Loucy (cell line): ENCODE measurements at regions not wholly inside any gene's neighbourhood (a gene's known extent, or its start where the extent isn't known, plus 50 kb on each side); places are given as distances from the start of the nearest gene placed in this dataset.

ENCODE experiments used
- H2AFZ ChIP-seq: fragments of 200-600 bp; sonication (generic); 2 replicates; pipeline ENCODE4 v1.6.0; 2016; ENCODE audit warnings: antibody characterized with exemption, mild to moderate bottlenecking, low read length, moderate library complexity
- H3F3A ChIP-seq: fragments of 200-600 bp; 2 replicates; pipeline ENCODE4 v1.6.0; 2016; ENCODE audit warnings: antibody characterized with exemption, low read depth, mild to moderate bottlenecking
- H3K27me3 ChIP-seq: fragments of 200-600 bp; sonication (generic); 2 replicates; pipeline ENCODE4 v1.6.1; 2014; ENCODE audit warnings: low read length, mild to moderate bottlenecking; ENCODE audit not compliant: insufficient read depth, poor library complexity, severe bottlenecking
- H3K36me3 ChIP-seq: fragments of 200-600 bp; sonication (generic); 2 replicates; pipeline ENCODE4 v1.6.1; 2016; ENCODE audit warnings: low read length; ENCODE audit not compliant: insufficient read depth
- H3K4me1 ChIP-seq: fragments of 200-600 bp; sonication (generic); 2 replicates; pipeline ENCODE4 v1.5.1; 2014; ENCODE audit warnings: low read length, mild to moderate bottlenecking; ENCODE audit not compliant: insufficient read depth, poor library complexity, severe bottlenecking
- H3K4me2 ChIP-seq: fragments of 200-600 bp; sonication (generic); 2 replicates; pipeline ENCODE4 v1.6.0; 2014; ENCODE audit warnings: antibody characterized with exemption, low read length, low read depth, mild to moderate bottlenecking; ENCODE audit not compliant: poor library complexity, severe bottlenecking
- H3K4me3 ChIP-seq: fragments of 200-600 bp; sonication (generic); 2 replicates; pipeline ENCODE4 v1.5.1; 2014; ENCODE audit warnings: low read length, mild to moderate bottlenecking, mixed read lengths; ENCODE audit not compliant: poor library complexity, severe bottlenecking
- H3K79me2 ChIP-seq: fragments of 200-600 bp; sonication (generic); 2 replicates; pipeline ENCODE4 v1.6.1; 2014; ENCODE audit warnings: low read length; ENCODE audit not compliant: insufficient read depth
- H3K9ac ChIP-seq: fragments of 200-600 bp; sonication (generic); 2 replicates; pipeline ENCODE4 v1.6.0; 2014; ENCODE audit warnings: mild to moderate bottlenecking, low read depth, low read length, moderate library complexity; ENCODE audit not compliant: poor library complexity, severe bottlenecking
- H3K9me2 ChIP-seq: fragments of 200-600 bp; sonication (generic); replicated peaks from 2 replicates; pipeline ENCODE4 v1.6.1; 2016; ENCODE audit warnings: low read depth, low read length, mixed read lengths
- H3K9me3 ChIP-seq: fragments of 200-600 bp; sonication (generic); 2 replicates; pipeline ENCODE4 v1.6.1; 2014; ENCODE audit warnings: mild to moderate bottlenecking, antibody characterized with exemption, low read length, low read depth; ENCODE audit not compliant: insufficient read depth
- H4K20me1 ChIP-seq: fragments of 200-600 bp; sonication (generic); 2 replicates; pipeline ENCODE4 v1.6.0; 2014; ENCODE audit warnings: antibody characterized with exemption, low read length, mild to moderate bottlenecking; ENCODE audit not compliant: insufficient read depth, poor library complexity, severe bottlenecking
- EZH2phosphoT487 ChIP-seq: fragments of 200-600 bp; IDR thresholded peaks from 2 replicates; pipeline ENCODE4 v1.6.1; 2018; ENCODE audit warnings: antibody characterized with exemption, mild to moderate bottlenecking, moderate library complexity, borderline replicate concordance
- TF ChIP-seq, protein P1 (sequence below): fragments of 200-600 bp; sonication (generic); conservative IDR thresholded peaks from 2 replicates; pipeline ENCODE4 v1.5.1; 2014; ENCODE audit warnings: mild to moderate bottlenecking, antibody characterized with exemption, low read length

DNA sequence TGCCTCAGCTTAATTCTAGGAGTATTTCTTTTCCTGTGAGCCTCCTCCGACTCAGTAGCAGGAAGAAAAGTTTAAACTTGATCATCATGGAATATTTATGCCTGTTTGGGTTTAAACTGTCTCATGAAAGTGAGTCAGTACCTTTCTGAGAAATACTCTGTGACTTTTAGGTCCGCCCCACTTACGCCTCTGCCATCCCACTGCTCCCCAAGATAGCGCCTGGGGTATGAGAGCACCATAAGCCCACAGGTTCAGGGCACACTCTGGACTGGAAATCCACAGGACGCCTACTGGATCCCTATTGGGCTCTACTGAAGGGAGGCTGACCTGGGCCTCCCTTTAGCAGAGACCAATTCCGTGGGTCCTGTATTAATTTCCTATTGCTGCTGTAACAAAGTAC is 175.8 kb upstream of the CDH20 start:
- Histone ChIP-seq H3F3A (no peaks in the 10 kb centered on the region), H3K9me2 (no peaks in the 10 kb centered on the region; the same call in 1 of the 2 replicates), H3K4me3 (no peak overlapping the region), H3K9me3 (no peaks in the 10 kb centered on the region), H3K36me3 (no peaks in the 10 kb centered on the region), H3K4me2 (no peak overlapping the region), H4K20me1 (no peaks in the 10 kb centered on the region), H3K27me3 (no peaks in the 10 kb centered on the region), H3K9ac (no peak overlapping the region), H2AFZ (no peak overlapping the region), H3K79me2 (no peaks in the 10 kb centered on the region), H3K4me1 (no peaks in the 10 kb centered on the region)
- no peak for TF ChIP-seq EZH2phosphoT487
- TF ChIP-seq, protein P1, sequence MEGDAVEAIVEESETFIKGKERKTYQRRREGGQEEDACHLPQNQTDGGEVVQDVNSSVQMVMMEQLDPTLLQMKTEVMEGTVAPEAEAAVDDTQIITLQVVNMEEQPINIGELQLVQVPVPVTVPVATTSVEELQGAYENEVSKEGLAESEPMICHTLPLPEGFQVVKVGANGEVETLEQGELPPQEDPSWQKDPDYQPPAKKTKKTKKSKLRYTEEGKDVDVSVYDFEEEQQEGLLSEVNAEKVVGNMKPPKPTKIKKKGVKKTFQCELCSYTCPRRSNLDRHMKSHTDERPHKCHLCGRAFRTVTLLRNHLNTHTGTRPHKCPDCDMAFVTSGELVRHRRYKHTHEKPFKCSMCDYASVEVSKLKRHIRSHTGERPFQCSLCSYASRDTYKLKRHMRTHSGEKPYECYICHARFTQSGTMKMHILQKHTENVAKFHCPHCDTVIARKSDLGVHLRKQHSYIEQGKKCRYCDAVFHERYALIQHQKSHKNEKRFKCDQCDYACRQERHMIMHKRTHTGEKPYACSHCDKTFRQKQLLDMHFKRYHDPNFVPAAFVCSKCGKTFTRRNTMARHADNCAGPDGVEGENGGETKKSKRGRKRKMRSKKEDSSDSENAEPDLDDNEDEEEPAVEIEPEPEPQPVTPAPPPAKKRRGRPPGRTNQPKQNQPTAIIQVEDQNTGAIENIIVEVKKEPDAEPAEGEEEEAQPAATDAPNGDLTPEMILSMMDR: no peak

DNA sequence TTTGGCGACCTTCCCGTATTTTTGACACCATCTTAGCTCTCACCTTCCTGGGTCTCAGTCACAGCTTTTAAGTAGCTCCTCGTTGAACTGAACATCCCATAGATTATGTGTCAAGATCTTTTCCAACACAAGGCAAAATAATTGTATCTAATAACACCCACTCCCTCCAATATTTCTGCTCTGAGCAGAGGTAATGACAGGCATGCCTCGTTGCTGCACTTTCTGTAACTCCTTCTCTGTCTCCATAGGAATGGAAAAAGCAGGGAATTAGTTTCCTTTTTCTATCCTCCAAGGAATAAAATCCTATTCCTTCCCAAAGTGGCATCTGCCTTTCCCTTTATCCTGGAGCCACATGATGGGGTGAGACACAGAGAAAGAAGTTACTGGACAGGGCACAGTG is 174.0 kb upstream of the CDH20 start:
- H3K4me3 ChIP-seq: no peak overlapping the region

DNA sequence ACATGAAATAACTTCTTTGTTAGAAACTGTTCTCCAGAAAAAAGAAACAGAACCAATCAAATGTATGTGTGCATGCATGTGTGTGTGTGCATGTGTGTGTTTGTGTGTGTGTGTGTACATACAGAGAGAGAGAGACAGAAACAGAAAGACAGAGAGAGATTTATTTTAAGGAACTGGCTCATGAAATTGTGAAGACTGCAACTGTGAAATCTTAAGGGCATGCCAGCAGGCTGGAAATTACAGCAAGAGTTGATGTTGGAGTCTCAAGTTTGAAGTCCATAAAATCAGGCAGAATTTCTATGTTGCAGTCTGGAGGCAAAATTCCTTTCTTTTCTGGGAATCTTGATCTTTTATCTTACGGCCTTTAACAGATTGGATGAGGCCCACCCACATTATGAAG is 168.9 kb upstream of the CDH20 start:
- no peaks in the 10 kb centered on the region for H3F3A ChIP-seq
- H3K9me2 ChIP-seq: no peaks in the 10 kb centered on the region; the same call in 1 of the 2 replicates
- no peak overlapping the region for H2AFZ ChIP-seq
- H4K20me1 ChIP-seq: no peaks in the 10 kb centered on the region
- no peaks in the 10 kb centered on the region for H3K36me3 ChIP-seq
- no peak for TF ChIP-seq EZH2phosphoT487
- TF ChIP-seq, protein P1: no peak
- H3K9ac ChIP-seq: no peak overlapping the region
- no peaks in the 10 kb centered on the region for H3K9me3 ChIP-seq
- H3K79me2 ChIP-seq: no peaks in the 10 kb centered on the region
- H3K4me1 ChIP-seq: no peaks in the 10 kb centered on the region
- H3K27me3 ChIP-seq: no peaks in the 10 kb centered on the region
- no peak overlapping the region for H3K4me2 ChIP-seq
- H3K4me3 ChIP-seq: no peak overlapping the region

More for the DNA sequence above, 174.0 kb upstream of the CDH20 start:
- Histone ChIP-seq H2AFZ (no peak overlapping the region), H3K9ac (no peak overlapping the region), H3K27me3 (no peaks in the 10 kb centered on the region), H3K9me3 (no peaks in the 10 kb centered on the region), H3K9me2 (no peaks in the 10 kb centered on the region; the same call in 1 of the 2 replicates), H3K36me3 (no peaks in the 10 kb centered on the region), H3F3A (no peaks in the 10 kb centered on the region), H4K20me1 (no peaks in the 10 kb centered on the region), H3K4me2 (no peak overlapping the region), H3K79me2 (no peaks in the 10 kb centered on the region), H3K4me1 (no peaks in the 10 kb centered on the region)
- TF ChIP-seq EZH2phosphoT487: no peak
- TF ChIP-seq, protein P1: no peak
